ENCODE measurements at regions not wholly inside any gene's neighbourhood (a gene's known extent, or its start where the extent isn't known, plus 50 kb on each side); places are given as distances from the start of the nearest gene placed in this dataset.

DNA sequence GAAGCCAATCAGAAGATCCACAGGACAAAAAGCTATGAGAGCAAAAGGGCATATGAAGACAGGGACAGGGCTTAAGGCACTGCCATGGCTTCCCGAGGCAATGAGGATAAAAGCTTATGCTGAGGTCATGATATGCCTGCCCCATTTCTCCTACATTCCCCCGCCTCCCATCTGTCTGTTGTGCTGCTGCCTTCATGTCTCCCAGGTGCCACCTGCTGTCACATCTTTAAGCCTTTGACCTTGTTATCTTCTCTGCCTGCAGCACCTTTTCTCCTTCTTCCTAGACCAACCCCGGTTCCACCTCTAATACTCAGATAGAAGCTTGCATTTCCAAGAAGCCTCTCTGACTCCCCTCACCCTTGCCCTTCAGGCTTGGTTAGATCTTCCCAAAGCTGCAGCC lies 213.8 kb downstream of the ARRDC4 start:
- Histone ChIP-seq H3K4me1 (ENCODE audit: control insufficient read depth in 5 of 5, insufficient read depth in 5 of 5, low read length in 5 of 5) (no peaks in the 10 kb centered on the region), H3K9ac (ENCODE audit: low read length in 5 of 5) (no peak overlapping the region), H3K36me3 (ENCODE audit: control insufficient read depth in 5 of 5, insufficient read depth in 5 of 5, low read length in 5 of 5) (no peaks in the 10 kb centered on the region), H3K27me3 (ENCODE audit: control insufficient read depth in 5 of 5, insufficient read depth in 4 of 5, low read length in 5 of 5) (peaks cover 3 to 9% (median 4%) of the 10 kb centered on the region in 5 donors), H3K4me3 (ENCODE audit: low read depth in 1 of 5, low read length in 5 of 5) (no peak overlapping the region), H3K9me3 (ENCODE audit: control insufficient read depth in 5 of 5, low read length in 5 of 5) (no peaks in the 10 kb centered on the region), H3K27ac (ENCODE audit: low read depth, low read length) (no peak overlapping the region)

DNA sequence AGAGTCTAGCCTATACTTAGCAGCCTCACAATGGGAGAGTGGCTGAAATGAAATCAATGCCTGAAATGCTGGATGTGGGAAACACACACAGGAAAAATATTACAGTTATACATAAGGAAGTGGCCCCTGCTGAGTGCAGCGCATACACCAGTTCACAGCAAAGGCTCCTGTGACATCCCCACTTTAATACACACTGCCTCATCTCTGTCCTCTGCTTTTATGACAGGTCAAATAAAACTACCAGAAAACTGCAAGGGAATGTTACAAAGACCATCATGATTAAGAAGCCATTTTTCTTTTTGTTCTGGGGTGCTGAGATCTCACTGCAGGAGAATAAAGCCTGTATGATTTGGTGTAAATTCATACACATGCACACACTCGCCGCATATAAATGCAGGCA lies 214.3 kb downstream of the ARRDC4 start:
- H3K9ac ChIP-seq (ENCODE audit: low read length in 5 of 5) = no peak overlapping the region
- H3K36me3 ChIP-seq (ENCODE audit: control insufficient read depth in 5 of 5, insufficient read depth in 5 of 5, low read length in 5 of 5) = no peaks in the 10 kb centered on the region
- no peak overlapping the region for H3K4me3 ChIP-seq (ENCODE audit: low read depth in 1 of 5, low read length in 5 of 5)
- no peaks in the 10 kb centered on the region for H3K4me1 ChIP-seq (ENCODE audit: control insufficient read depth in 5 of 5, insufficient read depth in 5 of 5, low read length in 5 of 5)
- no peak overlapping the region for H3K27ac ChIP-seq (ENCODE audit: low read depth, low read length)
- H3K27me3 ChIP-seq (ENCODE audit: control insufficient read depth in 5 of 5, insufficient read depth in 4 of 5, low read length in 5 of 5) = peaks cover 3 to 12% (median 4%) of the 10 kb centered on the region in 5 donors
- no peaks in the 10 kb centered on the region for H3K9me3 ChIP-seq (ENCODE audit: control insufficient read depth in 5 of 5, low read length in 5 of 5)

DNA sequence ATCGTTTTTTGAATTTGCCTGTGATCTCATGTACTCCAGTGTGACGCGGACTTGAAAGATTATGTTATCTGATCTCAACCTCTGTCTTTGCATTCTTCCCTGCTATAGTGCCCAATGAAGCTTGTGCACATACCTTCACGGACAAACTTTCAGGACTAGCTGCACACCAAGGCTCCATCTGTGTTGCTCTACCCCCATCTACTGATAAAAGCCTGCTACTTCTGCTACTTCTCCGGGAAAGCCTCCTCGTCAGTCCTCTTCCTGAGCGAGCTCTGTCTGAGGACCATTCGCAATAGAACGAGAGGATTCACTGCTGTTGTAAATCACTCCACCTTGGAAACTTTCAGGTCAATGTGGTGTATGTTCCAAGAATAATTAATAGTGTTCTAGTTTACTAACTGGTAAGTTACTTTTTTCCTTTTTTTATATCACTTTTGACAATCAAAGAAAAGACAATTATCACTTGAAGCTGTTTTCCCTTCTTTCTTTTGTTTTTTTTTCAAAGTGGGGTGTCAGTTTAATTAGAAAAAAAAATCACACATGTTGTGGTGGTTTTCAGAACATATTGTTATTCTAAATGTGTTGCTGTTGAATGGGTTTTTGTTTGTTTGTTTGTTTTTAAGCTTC lies 217.6 kb downstream of the ARRDC4 start:
- no peaks in the 10 kb centered on the region for H3K4me1 ChIP-seq (ENCODE audit: control insufficient read depth in 5 of 5, insufficient read depth in 5 of 5, low read length in 5 of 5)
- no peaks in the 10 kb centered on the region for H3K36me3 ChIP-seq (ENCODE audit: control insufficient read depth in 5 of 5, insufficient read depth in 5 of 5, low read length in 5 of 5)
- H3K4me3 ChIP-seq (ENCODE audit: low read depth in 1 of 5, low read length in 5 of 5) = no peak overlapping the region
- no peak overlapping the region for H3K9ac ChIP-seq (ENCODE audit: low read length in 5 of 5)
- H3K9me3 ChIP-seq (ENCODE audit: control insufficient read depth in 5 of 5, low read length in 5 of 5) = no peaks in the 10 kb centered on the region
- H3K27me3 ChIP-seq (ENCODE audit: control insufficient read depth in 5 of 5, insufficient read depth in 4 of 5, low read length in 5 of 5) = peaks cover 3 to 19% (median 9%) of the 10 kb centered on the region in 5 donors
- H3K27ac ChIP-seq (ENCODE audit: low read depth, low read length) = no peak overlapping the region

DNA sequence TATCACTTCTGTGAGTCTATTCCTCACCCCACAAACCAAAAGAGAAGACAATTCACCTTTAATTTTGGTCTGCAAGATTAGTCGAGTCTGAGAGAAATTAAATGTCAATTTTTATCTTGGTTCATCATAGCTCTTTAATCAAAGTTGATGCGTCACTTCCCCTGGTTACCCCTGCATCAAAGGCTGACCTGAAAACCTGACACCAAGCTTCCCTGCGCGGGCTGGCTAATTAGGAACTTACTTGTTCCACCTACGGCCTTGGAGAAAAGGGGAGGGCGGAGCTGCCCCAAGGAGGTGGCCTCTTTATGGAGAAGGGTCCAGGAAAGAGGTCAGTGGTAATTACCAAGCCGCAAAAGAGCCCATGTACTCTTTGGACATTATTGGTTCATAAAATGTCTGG lies 218.4 kb downstream of the ARRDC4 start:
- no peaks in the 10 kb centered on the region for H3K36me3 ChIP-seq (ENCODE audit: control insufficient read depth in 5 of 5, insufficient read depth in 5 of 5, low read length in 5 of 5)
- H3K9ac ChIP-seq (ENCODE audit: low read length in 5 of 5) = no peak overlapping the region
- no peaks in the 10 kb centered on the region for H3K9me3 ChIP-seq (ENCODE audit: control insufficient read depth in 5 of 5, low read length in 5 of 5)
- no peak overlapping the region for H3K27ac ChIP-seq (ENCODE audit: low read depth, low read length)
- H3K27me3 ChIP-seq (ENCODE audit: control insufficient read depth in 5 of 5, insufficient read depth in 4 of 5, low read length in 5 of 5) = peaks cover 3 to 19% (median 9%) of the 10 kb centered on the region in 5 donors
- H3K4me1 ChIP-seq (ENCODE audit: control insufficient read depth in 5 of 5, insufficient read depth in 5 of 5, low read length in 5 of 5) = no peaks in the 10 kb centered on the region
- H3K4me3 ChIP-seq (ENCODE audit: low read depth in 1 of 5, low read length in 5 of 5) = no peak overlapping the region

DNA sequence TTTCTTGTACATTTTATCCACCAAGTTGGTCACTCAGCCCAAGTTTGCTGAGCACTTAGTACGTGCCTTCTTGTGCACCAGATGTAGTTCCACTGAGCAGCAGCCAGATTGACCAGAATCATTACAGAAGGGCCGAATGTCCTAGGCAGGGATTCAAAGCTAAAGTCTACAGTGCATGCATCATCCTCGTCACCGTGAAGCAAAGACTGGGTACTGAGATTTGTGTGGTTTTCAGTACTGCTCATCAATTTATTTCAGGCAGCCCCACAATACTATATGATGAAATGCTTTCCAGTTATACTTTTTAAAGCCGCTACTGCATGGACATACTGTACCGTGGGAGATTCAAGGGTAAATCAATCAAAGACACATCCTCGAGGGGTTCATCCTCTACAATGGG lies 227.0 kb downstream of the ARRDC4 start:
- Histone ChIP-seq H3K36me3 (ENCODE audit: control insufficient read depth in 5 of 5, insufficient read depth in 5 of 5, low read length in 5 of 5) (no peaks in the 10 kb centered on the region), H3K9me3 (ENCODE audit: control insufficient read depth in 5 of 5, low read length in 5 of 5) (no peaks in the 10 kb centered on the region), H3K27ac (ENCODE audit: low read depth, low read length) (no peak overlapping the region), H3K27me3 (ENCODE audit: control insufficient read depth in 5 of 5, insufficient read depth in 4 of 5, low read length in 5 of 5) (peaks cover 0 to 2% (median 0%) of the 10 kb centered on the region in 5 donors), H3K9ac (ENCODE audit: low read length in 5 of 5) (no peak overlapping the region), H3K4me1 (ENCODE audit: control insufficient read depth in 5 of 5, insufficient read depth in 5 of 5, low read length in 5 of 5) (no peaks in the 10 kb centered on the region), H3K4me3 (ENCODE audit: low read depth in 1 of 5, low read length in 5 of 5) (no peak overlapping the region)

DNA sequence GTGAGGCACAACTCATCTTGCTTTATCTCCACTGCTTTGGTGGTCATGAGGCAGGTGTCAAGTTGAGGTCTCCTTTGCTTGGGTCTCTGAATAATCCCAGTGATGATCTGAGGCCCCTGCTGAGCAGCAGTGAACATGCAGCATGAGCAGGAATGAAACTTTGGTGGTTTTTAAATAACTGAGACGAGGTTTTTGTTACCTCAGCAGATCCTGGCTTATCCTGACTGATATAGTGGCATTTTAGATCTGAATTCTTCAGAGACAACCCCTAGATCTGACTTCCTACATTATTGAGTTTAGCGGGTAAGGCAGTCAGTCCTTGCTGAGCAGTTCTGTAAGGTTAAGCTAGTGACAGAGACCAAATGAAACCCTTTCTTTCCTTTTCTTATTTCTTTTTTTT lies 230.4 kb downstream of the ARRDC4 start:
- H3K27ac ChIP-seq (ENCODE audit: low read depth, low read length) = no peak overlapping the region

DNA sequence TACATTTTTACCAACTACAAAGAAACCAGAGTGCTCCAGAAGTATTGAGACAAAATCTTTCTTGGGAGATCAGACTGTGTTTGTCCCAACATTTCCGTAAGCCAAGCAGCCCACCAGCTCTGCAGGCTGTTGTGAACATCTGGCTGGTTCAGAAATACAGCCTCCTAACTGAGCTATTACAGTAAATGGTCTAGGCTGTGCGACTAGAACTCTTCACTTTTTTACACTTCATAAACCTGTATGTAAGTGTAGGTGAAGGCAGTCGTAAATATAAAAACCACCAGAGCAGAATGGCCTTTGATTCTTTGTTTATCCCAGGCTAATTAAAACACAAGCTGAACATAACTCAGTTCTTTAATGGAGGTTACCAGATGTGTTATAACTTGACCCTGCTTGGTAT lies 235.3 kb downstream of the ARRDC4 start:
- no peak overlapping the region for H3K4me3 ChIP-seq (ENCODE audit: low read depth in 1 of 5, low read length in 5 of 5)
- H3K4me1 ChIP-seq (ENCODE audit: control insufficient read depth in 5 of 5, insufficient read depth in 5 of 5, low read length in 5 of 5) = no peaks in the 10 kb centered on the region
- H3K36me3 ChIP-seq (ENCODE audit: control insufficient read depth in 5 of 5, insufficient read depth in 5 of 5, low read length in 5 of 5) = no peaks in the 10 kb centered on the region
- H3K27me3 ChIP-seq (ENCODE audit: control insufficient read depth in 5 of 5, insufficient read depth in 4 of 5, low read length in 5 of 5) = peaks cover 2 to 5% (median 3%) of the 10 kb centered on the region in 5 donors
- H3K9ac ChIP-seq (ENCODE audit: low read length in 5 of 5) = no peak overlapping the region
- no peak overlapping the region for H3K27ac ChIP-seq (ENCODE audit: low read depth, low read length)
- no peaks in the 10 kb centered on the region for H3K9me3 ChIP-seq (ENCODE audit: control insufficient read depth in 5 of 5, low read length in 5 of 5)

More for the DNA sequence above, 230.4 kb downstream of the ARRDC4 start:
- Histone ChIP-seq H3K27me3 (ENCODE audit: control insufficient read depth in 5 of 5, insufficient read depth in 4 of 5, low read length in 5 of 5) (peaks cover 2 to 5% (median 3%) of the 10 kb centered on the region in 5 donors), H3K4me3 (ENCODE audit: low read depth in 1 of 5, low read length in 5 of 5) (no peak overlapping the region), H3K36me3 (ENCODE audit: control insufficient read depth in 5 of 5, insufficient read depth in 5 of 5, low read length in 5 of 5) (no peaks in the 10 kb centered on the region), H3K9me3 (ENCODE audit: control insufficient read depth in 5 of 5, low read length in 5 of 5) (no peaks in the 10 kb centered on the region), H3K4me1 (ENCODE audit: control insufficient read depth in 5 of 5, insufficient read depth in 5 of 5, low read length in 5 of 5) (no peaks in the 10 kb centered on the region), H3K9ac (ENCODE audit: low read length in 5 of 5) (no peak overlapping the region)

DNA sequence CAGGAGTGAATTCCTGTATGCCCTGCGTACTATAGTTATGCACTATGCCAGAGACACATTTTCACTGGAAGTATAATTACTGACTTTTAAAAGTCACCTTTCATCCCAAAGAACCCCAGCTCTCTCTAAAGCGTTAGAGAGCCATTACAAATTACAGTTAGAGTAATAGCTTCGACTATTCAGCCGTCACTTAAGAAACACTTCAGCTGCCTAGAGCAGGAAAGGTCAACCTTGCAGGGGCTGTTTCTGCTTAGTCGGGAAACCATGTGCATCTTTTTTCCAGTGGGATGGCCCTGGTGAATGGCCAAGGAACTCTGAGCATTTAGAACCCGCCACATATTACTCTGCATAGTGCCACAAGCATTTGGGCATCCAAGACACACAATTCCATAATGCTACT lies 235.9 kb downstream of the ARRDC4 start:
- H3K4me1 ChIP-seq (ENCODE audit: control insufficient read depth in 5 of 5, insufficient read depth in 5 of 5, low read length in 5 of 5) = no peaks in the 10 kb centered on the region
- no peak overlapping the region for H3K9ac ChIP-seq (ENCODE audit: low read length in 5 of 5)
- H3K36me3 ChIP-seq (ENCODE audit: control insufficient read depth in 5 of 5, insufficient read depth in 5 of 5, low read length in 5 of 5) = no peaks in the 10 kb centered on the region
- H3K9me3 ChIP-seq (ENCODE audit: control insufficient read depth in 5 of 5, low read length in 5 of 5) = no peaks in the 10 kb centered on the region
- no peak overlapping the region for H3K27ac ChIP-seq (ENCODE audit: low read depth, low read length)
- H3K27me3 ChIP-seq (ENCODE audit: control insufficient read depth in 5 of 5, insufficient read depth in 4 of 5, low read length in 5 of 5) = peaks cover 2 to 7% (median 3%) of the 10 kb centered on the region in 5 donors
- no peak overlapping the region for H3K4me3 ChIP-seq (ENCODE audit: low read depth in 1 of 5, low read length in 5 of 5)

DNA sequence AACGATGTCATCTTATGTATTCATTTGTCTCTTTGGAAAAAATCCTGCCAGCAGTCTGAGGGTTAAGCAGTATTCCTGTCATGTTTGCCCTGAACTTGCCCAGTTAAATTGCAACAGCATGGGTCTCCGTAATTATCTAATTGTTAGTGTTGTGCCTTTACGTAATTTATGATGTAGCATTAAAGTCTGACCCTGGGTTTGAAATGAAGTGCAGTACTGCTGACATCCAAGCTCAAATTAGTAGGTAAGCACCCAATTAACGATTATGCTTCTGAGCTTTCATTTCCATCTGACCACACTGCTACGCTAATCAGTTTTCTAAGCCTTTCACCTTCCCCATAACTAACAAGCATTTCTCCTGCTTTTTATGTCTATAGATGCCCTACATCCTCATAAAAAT lies 241.8 kb downstream of the ARRDC4 start:
- Histone ChIP-seq H3K9me3 (ENCODE audit: control insufficient read depth in 5 of 5, low read length in 5 of 5) (no peaks in the 10 kb centered on the region), H3K4me3 (ENCODE audit: low read depth in 1 of 5, low read length in 5 of 5) (no peak overlapping the region), H3K4me1 (ENCODE audit: control insufficient read depth in 5 of 5, insufficient read depth in 5 of 5, low read length in 5 of 5) (no peaks in the 10 kb centered on the region), H3K27me3 (ENCODE audit: control insufficient read depth in 5 of 5, insufficient read depth in 4 of 5, low read length in 5 of 5) (peaks cover 0 to 5% (median 0%) of the 10 kb centered on the region in 5 donors), H3K36me3 (ENCODE audit: control insufficient read depth in 5 of 5, insufficient read depth in 5 of 5, low read length in 5 of 5) (no peaks in the 10 kb centered on the region), H3K27ac (ENCODE audit: low read depth, low read length) (no peak overlapping the region), H3K9ac (ENCODE audit: low read length in 5 of 5) (no peak overlapping the region)

DNA sequence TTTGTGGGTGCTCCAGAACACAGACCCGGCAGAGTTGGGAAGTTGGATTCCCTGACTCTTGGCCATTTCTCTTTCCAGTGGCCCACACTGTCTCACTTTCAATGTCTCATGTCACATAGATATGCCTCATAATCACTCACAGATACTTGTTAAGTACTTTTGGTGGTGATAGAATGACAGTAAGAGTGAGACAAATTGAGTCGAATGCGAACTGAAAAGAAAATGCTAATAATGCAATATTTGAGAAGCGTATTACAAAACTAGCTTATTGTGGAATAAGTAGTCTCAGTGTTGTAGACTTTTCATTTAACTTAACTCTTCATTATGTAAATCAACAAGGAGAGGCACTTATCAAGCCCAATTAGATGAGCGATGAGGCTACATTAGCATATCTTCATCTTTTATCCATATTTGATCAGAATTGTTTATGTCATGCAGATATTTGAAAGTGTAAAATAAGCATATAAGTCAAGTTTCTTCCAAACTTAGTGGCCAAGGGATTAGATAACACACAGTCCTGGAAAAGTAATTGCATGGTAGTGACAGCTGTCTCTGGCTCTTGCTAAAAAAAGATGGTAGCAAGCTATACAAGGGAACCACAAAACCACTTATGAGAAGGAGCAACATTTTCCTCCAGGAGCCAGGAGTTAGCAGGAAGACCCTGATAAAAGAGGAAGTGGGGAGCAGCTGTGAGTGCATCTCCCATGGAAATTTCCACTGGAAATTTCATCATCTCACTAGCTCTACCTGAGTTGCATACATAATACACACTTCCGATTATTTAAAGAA lies 243.6 kb downstream of the ARRDC4 start:
- peaks cover 0 to 5% (median 0%) of the 10 kb centered on the region in 5 donors for H3K27me3 ChIP-seq (ENCODE audit: control insufficient read depth in 5 of 5, insufficient read depth in 4 of 5, low read length in 5 of 5)
- H3K9ac ChIP-seq (ENCODE audit: low read length in 5 of 5) = no peak overlapping the region
- no peak overlapping the region for H3K27ac ChIP-seq (ENCODE audit: low read depth, low read length)
- H3K4me3 ChIP-seq (ENCODE audit: low read depth in 1 of 5, low read length in 5 of 5) = no peak overlapping the region
- no peaks in the 10 kb centered on the region for H3K9me3 ChIP-seq (ENCODE audit: control insufficient read depth in 5 of 5, low read length in 5 of 5)
- no peaks in the 10 kb centered on the region for H3K36me3 ChIP-seq (ENCODE audit: control insufficient read depth in 5 of 5, insufficient read depth in 5 of 5, low read length in 5 of 5)
- no peaks in the 10 kb centered on the region for H3K4me1 ChIP-seq (ENCODE audit: control insufficient read depth in 5 of 5, insufficient read depth in 5 of 5, low read length in 5 of 5)
